HCT116 (cell line): ENCODE measurements at regions not wholly inside any gene's neighbourhood (a gene's known extent, or its start where the extent isn't known, plus 50 kb on each side); places are given as distances from the start of the nearest gene placed in this dataset.

ENCODE experiments used
- ATAC-seq: fragments of 200-7000 bp; cut with Tn5 transposase; 2 replicates; pipeline ENCODE4 v1.9.1; 2020; ENCODE audit warnings: mild to moderate bottlenecking, moderate library complexity
- BruUV-seq: library from RNA; stranded (reverse); fragments of 400-500 nt; replicated peaks from 2 replicates; lab custom pipeline; 2021; lab: Mats Ljungman, UMichigan
- CTCF ChIA-PET: fragments of 300-600 bp; sonication (Branson Sonifier 250); formaldehyde crosslinking; loops from one replicate; lab custom pipeline; 2021; ENCODE audit warnings: antibody characterized with exemption; lab: Charles Lee
- POLR2A ChIA-PET: fragments of 300-600, 350-600 bp; sonication (Branson Sonifier 250); formaldehyde crosslinking; loops from one replicate; lab custom pipeline; 2021; ENCODE audit warnings: antibody characterized with exemption; lab: Charles Lee
- RAD21 ChIA-PET, 2 experiments: fragments of 300-600 bp; sonication (Branson Sonifier 250); formaldehyde crosslinking; loops; one replicate each; lab custom pipeline; 2023; ENCODE audit warnings: low total read pairs in 2 of 2; ENCODE audit not compliant: uncharacterized antibody in 2 of 2, unreplicated experiment in 2 of 2, low non-redundant PET in 1 of 2; lab: Charles Lee
- DNase-seq: peaks from one replicate; pipeline ENCODE4 v3.0.0-alpha.2; 2010; ENCODE audit warnings: low read depth, low spot score
- H2AFZ ChIP-seq: fragments of 200-600 bp; shearing (Covaris generic), sonication (generic); 2 replicates; pipeline ENCODE4 v1.6.1; 2017; ENCODE audit warnings: low read depth, mixed run types, mixed read lengths, antibody characterized with exemption, low read length; ENCODE audit not compliant: poor library complexity, severe bottlenecking
- H3K27ac ChIP-seq: 2 replicates; pipeline ENCODE4 v1.5.1; 2012; ENCODE audit warnings: low read depth, low read length
- H3K27me3 ChIP-seq: fragments of 200-600 bp; sonication (generic); 2 replicates; pipeline ENCODE4 v1.6.1; 2016; ENCODE audit warnings: mixed run types, low read length, mixed read lengths; ENCODE audit not compliant: insufficient read depth
- H3K36me3 ChIP-seq, 2 experiments: fragments of 200-500 bp in 1 of 2; fragments of 200-600 bp in 1 of 2; sonication (Bioruptor generic) in 1 of 2; sonication (generic) in 1 of 2; 2 replicates each; pipeline versions ENCODE4 v1.5.1 to v1.6.1; 2014 to 2016; ENCODE audit warnings: low read length in 2 of 2, inconsistent platforms in 1 of 2, mixed read lengths in 1 of 2, mixed run types in 1 of 2; ENCODE audit not compliant: insufficient read depth in 2 of 2, control insufficient read depth in 1 of 2
- H3K4me1 ChIP-seq, 2 experiments: fragments of 200-600 bp in 1 of 2; sonication (generic) in 1 of 2; 2 replicates each; pipeline versions ENCODE4 v1.5.1 to v1.6.1; 2012 to 2017; ENCODE audit warnings: low read length in 2 of 2, inconsistent platforms in 1 of 2, mild to moderate bottlenecking in 1 of 2, mixed read lengths in 1 of 2, mixed run types in 1 of 2, moderate library complexity in 1 of 2; ENCODE audit not compliant: insufficient read depth in 2 of 2, control insufficient read depth in 1 of 2
- H3K4me2 ChIP-seq: fragments of 200-600 bp; sonication (generic); 2 replicates; pipeline ENCODE4 v1.6.1; 2017; ENCODE audit warnings: mixed run types, low read length, mixed read lengths
- H3K4me3 ChIP-seq, 2 experiments: fragments of 200-600 bp in 1 of 2; sonication (generic) in 1 of 2; replicated peaks in 1 of 2; 2 replicates each; pipeline ENCODE4 v1.5.1; 2011 to 2016; ENCODE audit warnings: low read length in 2 of 2, control low read depth in 1 of 2, low read depth in 1 of 2, mild to moderate bottlenecking in 1 of 2, mixed read lengths in 1 of 2, mixed run types in 1 of 2
- H3K79me2 ChIP-seq: fragments of 200-600 bp; sonication (generic); 2 replicates; pipeline ENCODE4 v1.6.1; 2017; ENCODE audit warnings: mild to moderate bottlenecking, mixed run types, low read length, moderate library complexity, mixed read lengths; ENCODE audit not compliant: insufficient read depth
- H3K9ac ChIP-seq: fragments of 200-600 bp; sonication (generic); 2 replicates; pipeline ENCODE4 v1.6.1; 2016; ENCODE audit warnings: low read length, mixed read lengths
- H3K9me2 ChIP-seq: fragments of 200-600 bp; sonication (generic), shearing (Covaris generic); 2 replicates; pipeline ENCODE4 v1.6.1; 2017; ENCODE audit warnings: mixed run types, mild to moderate bottlenecking, moderate library complexity; ENCODE audit not compliant: insufficient read depth
- H3K9me3 ChIP-seq, 2 experiments: fragments of 200-500 bp in 1 of 2; fragments of 200-600 bp in 1 of 2; sonication (Bioruptor generic) in 1 of 2; sonication (generic) in 1 of 2; 2 replicates each; pipeline ENCODE4 v1.6.1; 2014 to 2017; ENCODE audit warnings: low read length in 2 of 2, mixed read lengths in 2 of 2, inconsistent platforms in 1 of 2, low read depth in 1 of 2, mild to moderate bottlenecking in 1 of 2, mixed run types in 1 of 2, moderate library complexity in 1 of 2; ENCODE audit not compliant: control insufficient read depth in 1 of 2, insufficient read depth in 1 of 2
- H4K20me1 ChIP-seq: fragments of 200-600 bp; sonication (generic), shearing (Covaris generic); 2 replicates; pipeline ENCODE4 v1.6.1; 2017; ENCODE audit warnings: mixed run types, mild to moderate bottlenecking, moderate library complexity; ENCODE audit not compliant: insufficient read depth
- EZH2 ChIP-seq: fragments of 200-600 bp; sonication (generic); IDR thresholded peaks from 2 replicates; pipeline ENCODE4 v1.6.1; 2017; ENCODE audit warnings: antibody characterized with exemption, mixed run types
- TCF7L2 ChIP-seq: IDR thresholded peaks from 2 replicates; pipeline ENCODE4 v1.7.0; 2011; ENCODE audit warnings: borderline replicate concordance, inconsistent platforms; ENCODE audit not compliant: insufficient read depth, insufficient read length; ENCODE audit errors: extremely low read depth
- YY1 ChIP-seq: IDR thresholded peaks from 2 replicates; pipeline ENCODE4 v1.6.1; 2011; ENCODE audit warnings: low read length, low read depth, moderate library complexity, mild to moderate bottlenecking; ENCODE audit not compliant: insufficient replicate concordance; ENCODE audit errors: extremely low read depth
- ZFX ChIP-seq: fragments of 450-650 bp; IDR thresholded peaks from 2 replicates; pipeline ENCODE4 v1.6.1; 2017
- ZNF274 ChIP-seq: fragments of 200-500 bp; sonication (Bioruptor generic); IDR thresholded peaks from 2 replicates; pipeline ENCODE4 v1.6.1; 2014; ENCODE audit warnings: mild to moderate bottlenecking, low read depth, low read length, inconsistent platforms
- intact Hi-C: fragments of 100-400 bp; cut with micrococcal nuclease; formaldehyde crosslinking; loops from 2 replicates; pipeline ENCODE4 v1.10.0; 2022
- TF ChIP-seq, protein P1 (sequence below): IDR thresholded peaks from 2 replicates; pipeline ENCODE4 v1.6.1; 2011; ENCODE audit warnings: mild to moderate bottlenecking, low read length, moderate library complexity; ENCODE audit not compliant: insufficient replicate concordance; ENCODE audit errors: extremely low read depth
- TF ChIP-seq, protein P2 (sequence below): IDR thresholded peaks from 2 replicates; pipeline ENCODE4 v1.6.1; 2012
- TF ChIP-seq, protein P3 (sequence below): IDR thresholded peaks from 2 replicates; pipeline ENCODE4 v1.6.1; 2012

DNA sequence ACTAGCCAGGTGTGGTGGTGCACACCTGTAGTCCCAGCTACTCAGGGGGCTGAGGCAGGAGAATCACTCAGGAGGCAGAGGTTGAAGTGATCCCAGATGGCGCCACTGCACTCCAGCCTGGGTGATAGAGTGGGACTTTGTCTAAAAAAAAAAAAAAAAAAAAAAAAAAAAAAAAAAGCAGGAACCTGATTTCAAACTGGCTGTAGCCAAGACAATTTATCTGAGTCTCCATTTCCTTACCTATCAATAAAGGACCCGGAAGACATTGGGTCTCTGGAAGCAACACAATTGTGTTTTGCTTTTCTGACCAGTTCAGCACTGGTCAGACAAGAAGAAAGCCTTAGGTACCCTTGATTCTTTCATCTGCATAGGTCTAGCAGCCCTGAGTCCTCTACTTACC lies 491.0 kb downstream of the TBC1D4 start:
- Histone ChIP-seq H4K20me1 (no peaks in the 10 kb centered on the region), H3K27me3 (no peaks in the 10 kb centered on the region), H2AFZ (no peak overlapping the region), H3K36me3 (no peaks in the 10 kb centered on the region), H3K9me2 (no peaks in the 10 kb centered on the region), H3K9ac (no peak overlapping the region), H3K4me1 (no peaks in the 10 kb centered on the region)
- ChIA-PET CTCF (no interaction called here), RAD21 (no interaction called here)
- DNase-seq = no peak
- intact Hi-C loops = no loop called here
- BruUV-seq = no TSS peak
- TF ChIP-seq, protein P1, sequence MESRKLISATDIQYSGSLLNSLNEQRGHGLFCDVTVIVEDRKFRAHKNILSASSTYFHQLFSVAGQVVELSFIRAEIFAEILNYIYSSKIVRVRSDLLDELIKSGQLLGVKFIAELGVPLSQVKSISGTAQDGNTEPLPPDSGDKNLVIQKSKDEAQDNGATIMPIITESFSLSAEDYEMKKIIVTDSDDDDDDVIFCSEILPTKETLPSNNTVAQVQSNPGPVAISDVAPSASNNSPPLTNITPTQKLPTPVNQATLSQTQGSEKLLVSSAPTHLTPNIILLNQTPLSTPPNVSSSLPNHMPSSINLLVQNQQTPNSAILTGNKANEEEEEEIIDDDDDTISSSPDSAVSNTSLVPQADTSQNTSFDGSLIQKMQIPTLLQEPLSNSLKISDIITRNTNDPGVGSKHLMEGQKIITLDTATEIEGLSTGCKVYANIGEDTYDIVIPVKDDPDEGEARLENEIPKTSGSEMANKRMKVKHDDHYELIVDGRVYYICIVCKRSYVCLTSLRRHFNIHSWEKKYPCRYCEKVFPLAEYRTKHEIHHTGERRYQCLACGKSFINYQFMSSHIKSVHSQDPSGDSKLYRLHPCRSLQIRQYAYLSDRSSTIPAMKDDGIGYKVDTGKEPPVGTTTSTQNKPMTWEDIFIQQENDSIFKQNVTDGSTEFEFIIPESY = no peak
- TF ChIP-seq EZH2 = no peak
- TF ChIP-seq TCF7L2 = no peak
- TF ChIP-seq, protein P2, sequence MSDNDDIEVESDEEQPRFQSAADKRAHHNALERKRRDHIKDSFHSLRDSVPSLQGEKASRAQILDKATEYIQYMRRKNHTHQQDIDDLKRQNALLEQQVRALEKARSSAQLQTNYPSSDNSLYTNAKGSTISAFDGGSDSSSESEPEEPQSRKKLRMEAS = no peak
- no peak for TF ChIP-seq YY1
- TF ChIP-seq, protein P3, sequence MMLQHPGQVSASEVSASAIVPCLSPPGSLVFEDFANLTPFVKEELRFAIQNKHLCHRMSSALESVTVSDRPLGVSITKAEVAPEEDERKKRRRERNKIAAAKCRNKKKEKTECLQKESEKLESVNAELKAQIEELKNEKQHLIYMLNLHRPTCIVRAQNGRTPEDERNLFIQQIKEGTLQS = no peak
- TF ChIP-seq ZNF274 = no peak
- no peak for TF ChIP-seq ZFX
- TF ChIP-seq, all 23 proteins: peak for 0
- H3K4me3 ChIP-seq = no peak overlapping the region
- H3K79me2 ChIP-seq = no peaks in the 10 kb centered on the region
- no peak for ATAC-seq
- POLR2A ChIA-PET = interaction anchor here (0.7 kb wide), 1 partner anchor 8 kb away, joined by 4 read pairs; no protein-coding TSS in a partner anchor
- H3K4me2 ChIP-seq = no peak overlapping the region
- H3K27ac ChIP-seq = no peak overlapping the region
- no peaks in the 10 kb centered on the region for H3K9me3 ChIP-seq
